GM10266 (cell line): ENCODE measurements at regions not wholly inside any gene's neighbourhood (a gene's known extent, or its start where the extent isn't known, plus 50 kb on each side); places are given as distances from the start of the nearest gene placed in this dataset.

ENCODE experiments used
- DNase-seq: peaks from one replicate; pipeline ENCODE4 v3.0.0; 2012; ENCODE audit errors: extremely low spot score
- CTCF ChIP-seq: IDR thresholded peaks from 2 replicates; pipeline ENCODE4 v1.5.1; 2012; ENCODE audit warnings: mild to moderate bottlenecking, low read depth; ENCODE audit not compliant: control insufficient read depth, insufficient read depth; ENCODE audit errors: missing control alignments

DNA sequence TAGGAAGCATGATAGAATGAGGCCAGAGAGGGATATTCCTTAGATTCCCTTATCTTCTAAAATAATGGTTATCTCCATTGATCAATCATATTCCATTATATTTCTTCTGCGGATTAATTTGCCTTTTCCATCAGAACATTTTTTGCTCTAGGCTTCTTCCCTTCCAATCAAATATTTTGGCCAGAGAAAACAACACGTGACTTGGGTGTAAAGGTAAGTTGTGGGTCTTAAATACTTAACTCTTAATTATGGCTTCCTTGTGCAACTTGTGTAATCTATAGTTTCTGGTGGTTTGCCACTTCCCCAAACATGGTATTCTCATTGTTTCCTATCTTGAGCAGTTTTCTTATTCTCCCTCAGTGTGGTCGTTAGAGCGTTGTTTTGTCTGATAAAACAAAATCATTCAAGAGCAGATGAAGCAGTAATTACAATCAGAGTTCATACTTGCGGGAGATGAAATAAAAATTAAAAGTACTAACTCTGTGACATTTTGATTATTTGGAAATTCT, 889.3 kb downstream of the MAT2B start:
- no peak for DNase-seq
- no peak for TF ChIP-seq CTCF

GRCh38 chr5:164412531-164412930, 907.1 kb downstream of the MAT2B start:
- no peak for DNase-seq
- TF ChIP-seq CTCF, result no peak

DNA sequence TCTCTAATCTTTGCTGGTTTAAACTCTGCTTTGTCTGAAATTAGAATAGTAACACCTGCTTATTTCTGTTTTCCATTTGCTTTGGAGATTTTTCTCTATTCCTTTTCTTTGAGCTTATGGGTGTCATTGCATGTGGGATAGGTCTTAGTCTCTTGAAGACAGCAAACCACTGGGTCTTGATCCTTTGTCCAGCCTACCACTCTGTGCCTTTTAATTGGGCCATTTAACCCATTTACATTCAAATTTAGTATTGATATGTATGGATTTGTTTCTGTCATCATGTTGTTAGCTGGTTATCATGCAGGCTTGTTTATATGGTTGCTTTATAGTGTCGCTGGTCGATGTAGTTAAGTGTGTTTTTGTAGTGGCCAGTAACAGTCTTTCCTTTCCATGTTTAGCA, 914.7 kb downstream of the MAT2B start:
- no peak for DNase-seq
- no peak for TF ChIP-seq CTCF

- no peak for TF ChIP-seq CTCF
- no peak for DNase-seq
Measured at GRCh38 chr5:164422400-164422799, 917.0 kb downstream of the MAT2B start.

DNA sequence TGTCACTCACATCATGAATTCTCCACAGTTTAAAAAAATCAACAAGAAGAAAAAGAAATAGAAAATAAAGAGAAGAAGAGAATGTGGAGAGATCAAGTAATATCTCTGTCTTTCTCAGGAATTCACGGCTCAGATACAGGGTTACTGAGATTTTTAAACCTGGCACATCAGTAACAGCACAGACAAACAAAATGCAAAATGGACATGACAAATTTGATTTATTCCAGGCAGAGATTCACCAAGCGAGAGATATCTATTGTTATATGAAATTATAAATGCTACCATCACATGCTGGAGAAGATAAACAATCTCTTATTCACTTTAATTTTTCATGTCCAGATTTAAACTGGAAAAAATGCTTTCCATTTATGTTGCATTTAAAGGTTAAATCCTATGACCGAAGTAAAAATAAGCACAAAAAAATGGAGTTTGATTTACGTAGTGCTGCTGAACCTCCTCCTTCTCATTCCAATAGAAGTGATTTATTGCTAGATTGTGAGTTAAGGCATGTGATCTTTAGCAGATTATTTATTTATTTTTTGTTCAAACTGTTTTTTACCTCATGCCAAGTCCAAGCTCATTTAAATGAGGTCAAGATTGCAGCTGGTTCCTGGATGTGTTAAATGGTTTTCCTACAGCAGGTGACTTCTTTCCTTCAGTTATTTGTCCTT, 926.4 kb downstream of the MAT2B start:
- no peak for DNase-seq
- TF ChIP-seq CTCF, result no peak

DNA sequence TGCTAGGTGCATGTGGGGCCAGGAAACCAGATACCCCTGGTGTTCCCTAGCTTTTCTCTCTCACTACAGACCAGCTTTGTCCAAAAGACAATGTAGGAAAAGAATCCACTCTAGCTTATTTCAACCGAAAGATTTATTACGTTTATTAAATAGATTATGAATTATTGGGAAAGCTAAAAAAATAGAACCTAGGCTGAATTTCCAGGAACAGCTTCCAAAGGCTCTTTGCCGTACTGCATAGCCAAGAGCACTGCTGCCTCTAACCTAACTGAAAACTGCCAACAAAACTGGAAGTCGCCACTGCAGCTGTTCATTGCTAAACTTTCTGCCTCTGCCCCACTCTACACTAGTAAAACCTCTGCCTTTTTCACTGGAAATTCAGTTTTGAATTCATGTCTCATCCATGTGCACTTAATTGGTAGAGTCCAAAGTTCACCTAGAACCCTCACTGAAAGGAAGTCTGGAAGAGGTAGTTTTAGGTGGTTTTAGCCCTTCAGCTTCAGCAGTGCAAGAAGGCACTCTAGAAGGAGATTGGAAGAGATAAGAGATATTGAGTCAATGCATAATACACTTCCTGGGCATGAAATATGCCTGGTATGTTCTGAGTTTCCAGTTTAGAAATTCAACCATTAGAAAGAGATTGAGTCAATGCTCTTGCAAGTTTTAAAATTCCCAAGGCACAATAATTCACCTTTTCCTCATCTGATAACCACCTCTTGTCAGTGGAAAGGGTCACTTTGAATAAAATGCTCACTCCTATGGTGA, 927.9 kb downstream of the MAT2B start:
- no peak for DNase-seq
- no peak for TF ChIP-seq CTCF

GRCh38 chr5:164435576-164435975, 930.2 kb downstream of the MAT2B start:
- no peak for TF ChIP-seq CTCF

More at GRCh38 chr5:164435576-164435975, 930.2 kb downstream of the MAT2B start:
- DNase-seq, result no peak
